Hepatocyte (in vitro differentiated cells): ENCODE measurements at regions not wholly inside any gene's neighbourhood (a gene's known extent, or its start where the extent isn't known, plus 50 kb on each side); places are given as distances from the start of the nearest gene placed in this dataset.

Experiments
- CTCF ChIP-seq: fragments of 200-600 bp; sonication (generic); IDR thresholded peaks from 2 replicates; pipeline ENCODE4 v1.5.1; 2016; ENCODE audit warnings: antibody characterized with exemption, mild to moderate bottlenecking; ENCODE audit not compliant: poor library complexity
- EZH2phosphoT487 ChIP-seq: fragments of 200-600 bp; sonication (generic); IDR thresholded peaks from one replicate; pipeline ENCODE4 v1.6.1; 2018; ENCODE audit warnings: antibody characterized with exemption, mild to moderate bottlenecking, low read depth, moderate library complexity; ENCODE audit not compliant: unreplicated experiment, severe bottlenecking

- TF ChIP-seq CTCF (no peak), EZH2phosphoT487 (no peak)
Measured at GRCh38 chr5:29894668-29895067, 1298.8 kb upstream of the CDH6 start.
